H1 (cell line): ENCODE measurements at regions not wholly inside any gene's neighbourhood (a gene's known extent, or its start where the extent isn't known, plus 50 kb on each side); places are given as distances from the start of the nearest gene placed in this dataset.

Source experiments
- CTCF ChIA-PET: fragments of 300-600 bp; sonication (Branson Sonifier 250); formaldehyde crosslinking; loops from one replicate; lab custom pipeline; 2021; ENCODE audit not compliant: partially characterized antibody; lab: Charles Lee
- POLR2A ChIA-PET: fragments of 300-600 bp; sonication (Branson Sonifier 250); formaldehyde crosslinking; loops from one replicate; lab custom pipeline; 2021; ENCODE audit warnings: inconsistent platforms; ENCODE audit not compliant: partially characterized antibody; lab: Charles Lee
- DNase-seq, 2 experiments: peaks; one replicate each; pipeline versions ENCODE4 v3.0.0 to v3.0.0-alpha.2; 2010 to 2022; ENCODE audit warnings: low spot score in 2 of 2, low read depth in 1 of 2, mixed read lengths in 1 of 2
- FAIRE-seq: peaks from 2 replicates; lab custom pipeline; 2011; peaks lifted over from hg19 to GRCh38; lab: Jason Lieb, UNC
- H2AFZ ChIP-seq: 2 replicates; pipeline ENCODE4 v1.8.1; 2012; ENCODE audit warnings: low read length, inconsistent platforms
- H2AK5ac ChIP-seq: 2 replicates; pipeline ENCODE4 v1.6.1; 2013; ENCODE audit warnings: low read depth, low read length
- H2BK120ac ChIP-seq: replicated peaks from 2 replicates; pipeline ENCODE3; 2013; ENCODE audit warnings: low read depth, low read length, inconsistent platforms
- H2BK12ac ChIP-seq: 2 replicates; pipeline ENCODE4 v1.6.1; 2013; ENCODE audit warnings: low read depth, low read length
- H2BK15ac ChIP-seq: 2 replicates; pipeline ENCODE4 v1.6.1; 2013; ENCODE audit warnings: low read length
- H2BK20ac ChIP-seq: 2 replicates; pipeline ENCODE4 v1.6.1; 2013; ENCODE audit warnings: low read length
- H2BK5ac ChIP-seq: 2 replicates; pipeline ENCODE4 v1.6.1; 2013; ENCODE audit warnings: low read depth, low read length
- H3K14ac ChIP-seq: 2 replicates; pipeline ENCODE4 v1.6.1; 2013; ENCODE audit warnings: inconsistent platforms; ENCODE audit not compliant: insufficient read length
- H3K18ac ChIP-seq: 2 replicates; pipeline ENCODE4 v1.6.1; 2013; ENCODE audit warnings: low read length; ENCODE audit errors: extremely low read depth
- H3K23ac ChIP-seq: 2 replicates; pipeline ENCODE4 v1.6.1; 2013; ENCODE audit warnings: inconsistent platforms; ENCODE audit not compliant: insufficient read length
- H3K23me2 ChIP-seq: 2 replicates; pipeline ENCODE4 v1.6.1; 2013; ENCODE audit warnings: low read depth, low read length
- H3K27ac ChIP-seq: 2 replicates; pipeline ENCODE4 v1.6.1; 2011; ENCODE audit warnings: low read depth, low read length, inconsistent platforms
- H3K27me3 ChIP-seq, 4 experiments: replicated peaks in 1 of 4; 1 replicate in 1 of 4; 2 replicates in 3 of 4; pipeline versions ENCODE4 v1.6.1 to v1.8.1; 2011 to 2013; ENCODE audit warnings: low read length in 3 of 4, mild to moderate bottlenecking in 3 of 4, inconsistent platforms in 2 of 4, mixed read lengths in 2 of 4, moderate library complexity in 1 of 4; ENCODE audit not compliant: control insufficient read depth in 3 of 4, insufficient read depth in 3 of 4; ENCODE audit errors: extremely low read depth in 1 of 4
- H3K36me3 ChIP-seq, 4 experiments: 2 replicates each; pipeline versions ENCODE4 v1.6.1 to v1.8.1; 2011 to 2013; ENCODE audit warnings: mild to moderate bottlenecking in 4 of 4, low read length in 3 of 4, moderate library complexity in 2 of 4, control low read depth in 1 of 4, inconsistent platforms in 1 of 4; ENCODE audit not compliant: insufficient read depth in 4 of 4, control insufficient read depth in 2 of 4
- H3K4ac ChIP-seq: replicated peaks from 2 replicates; pipeline ENCODE3; 2013; ENCODE audit warnings: low read length, low read depth, mixed read lengths, inconsistent platforms; ENCODE audit not compliant: insufficient read length
- H3K4me1 ChIP-seq, 4 experiments: replicated peaks in 1 of 4; 1 replicate in 1 of 4; 2 replicates in 3 of 4; pipeline versions ENCODE4 v1.6.1 to v1.8.1; 2011 to 2013; ENCODE audit warnings: low read length in 3 of 4, inconsistent platforms in 2 of 4, mixed read lengths in 1 of 4; ENCODE audit not compliant: insufficient read depth in 4 of 4, control insufficient read depth in 3 of 4
- H3K4me2 ChIP-seq, 2 experiments: 2 replicates each; pipeline versions ENCODE4 v1.6.1 to v1.8.1; 2011 to 2013; ENCODE audit warnings: low read depth in 2 of 2, low read length in 2 of 2, control low read depth in 1 of 2, inconsistent platforms in 1 of 2, mild to moderate bottlenecking in 1 of 2; ENCODE audit not compliant: insufficient read depth in 1 of 2
- H3K4me3 ChIP-seq, 4 experiments: fragments of 200-600, 300-600 bp in 1 of 4; sonication (generic), shearing (Covaris generic), sonication (Bioruptor Twin) in 1 of 4; 2 replicates each; pipeline versions ENCODE4 v1.5.1 to v1.8.1; 2011 to 2016; ENCODE audit warnings: low read length in 4 of 4, low read depth in 3 of 4, control low read depth in 2 of 4, inconsistent platforms in 2 of 4, mild to moderate bottlenecking in 2 of 4, mixed read lengths in 1 of 4, moderate library complexity in 1 of 4; ENCODE audit not compliant: insufficient read depth in 2 of 4; ENCODE audit errors: extremely low read depth in 1 of 4
- H3K56ac ChIP-seq: replicated peaks from 2 replicates; pipeline ENCODE3; 2013; ENCODE audit warnings: low read depth, mild to moderate bottlenecking, mixed read lengths, low read length, inconsistent platforms; ENCODE audit not compliant: insufficient read length
- H3K79me1 ChIP-seq: 2 replicates; pipeline ENCODE4 v1.6.1; 2013; ENCODE audit warnings: low read depth, low read length, control low read depth
- H3K79me2 ChIP-seq, 2 experiments: 2 replicates each; pipeline versions ENCODE4 v1.6.1 to v1.8.1; 2012 to 2013; ENCODE audit warnings: low read length in 2 of 2, mild to moderate bottlenecking in 2 of 2, inconsistent platforms in 1 of 2; ENCODE audit not compliant: insufficient read depth in 2 of 2, control insufficient read depth in 1 of 2
- H3K9ac ChIP-seq, 4 experiments: replicated peaks in 1 of 4; 1 replicate in 1 of 4; 2 replicates in 3 of 4; pipeline versions ENCODE4 v1.6.1 to v1.8.1; 2011 to 2013; ENCODE audit warnings: low read depth in 3 of 4, low read length in 3 of 4, control low read depth in 2 of 4, mild to moderate bottlenecking in 2 of 4, moderate library complexity in 2 of 4, inconsistent platforms in 1 of 4; ENCODE audit errors: extremely low read depth in 1 of 4
- H3K9me3 ChIP-seq, 2 experiments: 2 replicates each; pipeline versions ENCODE4 v1.6.1 to v1.8.1; 2012 to 2013; ENCODE audit warnings: mild to moderate bottlenecking in 2 of 2, moderate library complexity in 2 of 2, control low read depth in 1 of 2, inconsistent platforms in 1 of 2, low read depth in 1 of 2, low read length in 1 of 2, mixed read lengths in 1 of 2; ENCODE audit not compliant: insufficient read depth in 2 of 2
- H4K20me1 ChIP-seq, 2 experiments: replicated peaks in 1 of 2; 2 replicates each; pipeline versions ENCODE3 to v1.8.1; 2011 to 2013; ENCODE audit warnings: inconsistent platforms in 2 of 2, low read length in 2 of 2, mild to moderate bottlenecking in 1 of 2; ENCODE audit not compliant: insufficient read depth in 2 of 2, control insufficient read depth in 1 of 2
- H4K5ac ChIP-seq: 2 replicates; pipeline ENCODE4 v1.6.1; 2013; ENCODE audit warnings: low read length, low read depth, mixed read lengths, inconsistent platforms; ENCODE audit not compliant: insufficient read length
- H4K8ac ChIP-seq: 2 replicates; pipeline ENCODE4 v1.8.0; 2013; ENCODE audit warnings: mild to moderate bottlenecking, moderate library complexity, low read length, inconsistent platforms; ENCODE audit not compliant: insufficient read depth; ENCODE audit errors: extremely low read depth
- H4K91ac ChIP-seq: replicated peaks from 2 replicates; pipeline ENCODE3; 2013; ENCODE audit warnings: low read length, mixed read lengths, inconsistent platforms; ENCODE audit not compliant: insufficient read length
- CBX5 ChIP-seq: fragments of 300-800, 300-1000 bp; sonication (generic); IDR thresholded peaks from 2 replicates; pipeline ENCODE4 v1.7.1; 2016; ENCODE audit warnings: antibody characterized with exemption, low read length, low read depth
- KDM5A ChIP-seq: fragments of 200-600 bp; IDR thresholded peaks from 2 replicates; pipeline ENCODE4 v1.7.1; 2012; ENCODE audit warnings: mild to moderate bottlenecking, low read length, inconsistent platforms, mixed read lengths
- SP4 ChIP-seq: IDR thresholded peaks from 2 replicates; pipeline ENCODE4 v1.6.1; 2012; ENCODE audit warnings: low read length, inconsistent platforms
- WGBS, 2 experiments: shearing (Covaris generic) in 1 of 2; methylation state at CpG; one replicate each; pipeline versions ENCODE4 v1.1.6 to v1.1.7; 2013 to 2015; ENCODE audit warnings: low lambda C conversion rate in 2 of 2, mixed read lengths in 2 of 2, inconsistent platforms in 1 of 2, low coverage in 1 of 2, missing lambda C conversion rate in 1 of 2; ENCODE audit not compliant: insufficient replicate concordance in 2 of 2, insufficient coverage in 1 of 2, insufficient read length in 1 of 2; ENCODE audit errors: extremely low coverage in 1 of 2, missing lambda C conversion rate in 1 of 2; 5-methylcytosine and 5-hydroxymethylcytosine counted together

- Histone ChIP-seq H3K36me3 (no peaks in the 10 kb centered on the region), H3K14ac (no peak overlapping the region), H3K9ac (no peak overlapping the region), H3K4me3 (no peak overlapping the region), H3K4me1 (no peaks in the 10 kb centered on the region), H2AFZ (no peak overlapping the region), H3K27me3 (no peaks in the 10 kb centered on the region), H3K4ac (no peak overlapping the region), H3K23ac (no peak overlapping the region), H2AK5ac (no peak overlapping the region), H3K56ac (no peak overlapping the region), H3K23me2 (no peaks in the 10 kb centered on the region), H2BK15ac (no peak overlapping the region), H3K79me2 (no peaks in the 10 kb centered on the region), H3K4me2 (no peak overlapping the region), H2BK120ac (no peak overlapping the region), H3K18ac (no peak overlapping the region), H4K5ac (no peak overlapping the region), H4K20me1 (no peaks in the 10 kb centered on the region), H2BK12ac (no peak overlapping the region), H2BK5ac (no peak overlapping the region), H2BK20ac (no peak overlapping the region), H4K8ac (no peak overlapping the region), H3K27ac (no peak overlapping the region), H4K91ac (no peak overlapping the region), H3K9me3 (no peaks in the 10 kb centered on the region), H3K79me1 (no peaks in the 10 kb centered on the region)
- ChIA-PET POLR2A (no interaction called here), CTCF (interaction anchor here (0.8 to 1.1 kb wide), 2 partner anchors 31 to 134 kb away, joined by 3 read pairs; no protein-coding TSS in a partner anchor)
- DNase-seq (no peak), FAIRE-seq (no peak)
- 90% methylated on average over 5 of the region's 5 CpGs; no CpG with 5 or more reads in 1 of the 2 experiments for WGBS, 2 experiments
- TF ChIP-seq KDM5A, result no peak
- TF ChIP-seq CBX5, result no peak
- TF ChIP-seq SP4, result no peak
These were observed 71.4 kb downstream of the DIRAS3 start for GRCh38 chr1:67978890-67979516.
